Mucosa of descending colon (tissue), 3 donors: ENCODE measurements at regions not wholly inside any gene's neighbourhood (a gene's known extent, or its start where the extent isn't known, plus 50 kb on each side); places are given as distances from the start of the nearest gene placed in this dataset.
A peak's percentile ranks its signal among the peaks of the same experiment; 100 is the strongest.

Source experiments
- ATAC-seq: fragments of 200-7000 bp; cut with Tn5 transposase; one replicate; pipeline ENCODE4 v1.9.1; 2020; ENCODE audit warnings: mild to moderate bottlenecking, moderate library complexity
- DNase-seq, 3 donors: peaks; one replicate each; pipeline ENCODE4 v3.0.0-alpha.2; 2020
- H3K36me3 ChIP-seq: fragments of 200-600 bp; one replicate; pipeline ENCODE4 v1.8.0; 2021; ENCODE audit warnings: low read depth, mild to moderate bottlenecking
- H3K4me1 ChIP-seq: fragments of 200-600 bp; one replicate; pipeline ENCODE4 v1.8.0; 2021; ENCODE audit warnings: low read depth, mild to moderate bottlenecking
- H3K4me3 ChIP-seq: fragments of 200-600 bp; one replicate; pipeline ENCODE4 v1.8.0; 2021; ENCODE audit warnings: mild to moderate bottlenecking
- H3K9me3 ChIP-seq: fragments of 200-600 bp; one replicate; pipeline ENCODE4 v1.8.0; 2021; ENCODE audit warnings: mild to moderate bottlenecking
- CTCF ChIP-seq: fragments of 200-600 bp; IDR thresholded peaks from one replicate; pipeline ENCODE4 v1.8.0; 2022; ENCODE audit warnings: antibody characterized with exemption, mild to moderate bottlenecking
- intact Hi-C, 2 donors: fragments of 100-400 bp; cut with DNase I in 1 of 2; cut with micrococcal nuclease in 1 of 2; formaldehyde crosslinking; loops; one replicate each; pipeline versions ENCODE4 v1.11.0 to v1.11.1; 2022; cut with DNase I, micrococcal nuclease
- donor health status: DM: no; HTN: no; CAD: no; lungs with moderate emphysema.
- donor health status: DM: no; HTN: no; CAD: no.
- donor health status: DM: no; HTN: yes; CAD: no.

- no peak for DNase-seq
- no peaks in the 10 kb centered on the region for H3K36me3 ChIP-seq
- no peak for ATAC-seq
- no peak for TF ChIP-seq CTCF
- no peak overlapping the region for H3K4me3 ChIP-seq
- peaks cover 5% of the 10 kb centered on the region for H3K4me1 ChIP-seq
- H3K9me3 ChIP-seq: no peaks in the 10 kb centered on the region
- intact Hi-C loops: no loop called here
Observed at GRCh38 chr2:38182492-38183003, 106.6 kb upstream of the CYP1B1 start.

- peak; percentile 68 for ATAC-seq
- H3K36me3 ChIP-seq: no peaks in the 10 kb centered on the region
- intact Hi-C loops: no loop called here
- TF ChIP-seq CTCF: no peak
- peaks cover 5% of the 10 kb centered on the region for H3K4me1 ChIP-seq
- H3K4me3 ChIP-seq: no peak overlapping the region
- no peaks in the 10 kb centered on the region for H3K9me3 ChIP-seq
- DNase-seq: no peak
Observed at GRCh38 chr2:38181806-38182491, 106.0 kb upstream of the CYP1B1 start.

GRCh38 chr2:38180754-38181153 is 104.8 kb upstream of the CYP1B1 start:
- no peak overlapping the region for H3K4me3 ChIP-seq
- intact Hi-C loops: no loop called here
- no peaks in the 10 kb centered on the region for H3K9me3 ChIP-seq
- DNase-seq (no peak), ATAC-seq (no peak)
- peaks cover 5% of the 10 kb centered on the region for H3K4me1 ChIP-seq
- TF ChIP-seq CTCF: no peak
- H3K36me3 ChIP-seq: no peaks in the 10 kb centered on the region

- no peaks in the 10 kb centered on the region for H3K36me3 ChIP-seq
- peak; percentile 37 for ATAC-seq
- no peak for DNase-seq
- H3K4me1 ChIP-seq: peaks cover 5% of the 10 kb centered on the region
- intact Hi-C loops: no loop called here
- no peak for TF ChIP-seq CTCF
- H3K4me3 ChIP-seq: no peak overlapping the region
- no peaks in the 10 kb centered on the region for H3K9me3 ChIP-seq
Observed at GRCh38 chr2:38178556-38179419, 102.8 kb upstream of the CYP1B1 start.

- ATAC-seq (no peak), DNase-seq (peak in 1 of 3 donors; percentile 16)
- Histone ChIP-seq H3K4me3 (no peak overlapping the region), H3K36me3 (no peaks in the 10 kb centered on the region), H3K9me3 (no peaks in the 10 kb centered on the region), H3K4me1 (peaks cover 5% of the 10 kb centered on the region)
- no peak for TF ChIP-seq CTCF
- intact Hi-C loops: no loop called here
Observed at GRCh38 chr2:38178119-38178518, 102.2 kb upstream of the CYP1B1 start.
